ENCODE measurements at regions not wholly inside any gene's neighbourhood (a gene's known extent, or its start where the extent isn't known, plus 50 kb on each side); places are given as distances from the start of the nearest gene placed in this dataset.

GRCh38 chr5:155827949-155828348 is 499.0 kb upstream of the SGCD start:
- H3K4me3 Mint-ChIP-seq: no peak overlapping the region
- H3K9me3 Mint-ChIP-seq: no peaks in the 10 kb centered on the region
- peak overlapping the region; percentile 4 for H3K27ac Mint-ChIP-seq
- no peak for DNase-seq
- no peaks in the 10 kb centered on the region for H3K27me3 Mint-ChIP-seq
- H3K4me1 Mint-ChIP-seq (ENCODE audit: low read depth): peaks cover 4% of the 10 kb centered on the region
- H3K36me3 Mint-ChIP-seq (ENCODE audit: low read depth): no peaks in the 10 kb centered on the region

- Mint-ChIP-seq H3K27me3 (no peaks in the 10 kb centered on the region), H3K27ac (no peak overlapping the region), H3K9me3 (no peaks in the 10 kb centered on the region), H3K4me1 (ENCODE audit: low read depth) (peaks cover 4% of the 10 kb centered on the region), H3K36me3 (ENCODE audit: low read depth) (no peaks in the 10 kb centered on the region), H3K4me3 (no peak overlapping the region)
- no peak for DNase-seq
Measured at GRCh38 chr5:155831491-155831890, 495.5 kb upstream of the SGCD start.

- Mint-ChIP-seq H3K9me3 (no peaks in the 10 kb centered on the region), H3K36me3 (ENCODE audit: low read depth) (no peaks in the 10 kb centered on the region), H3K27ac (no peak overlapping the region), H3K27me3 (no peaks in the 10 kb centered on the region), H3K4me1 (ENCODE audit: low read depth) (peaks cover under 1% of the 10 kb centered on the region), H3K4me3 (no peak overlapping the region)
- no peak for DNase-seq
Measured at GRCh38 chr5:155833287-155833686, 493.7 kb upstream of the SGCD start.

- H3K27me3 Mint-ChIP-seq: no peaks in the 10 kb centered on the region
- no peaks in the 10 kb centered on the region for H3K9me3 Mint-ChIP-seq
- no peaks in the 10 kb centered on the region for H3K4me1 Mint-ChIP-seq (ENCODE audit: low read depth)
- no peaks in the 10 kb centered on the region for H3K36me3 Mint-ChIP-seq (ENCODE audit: low read depth)
- no peak for DNase-seq
- no peak overlapping the region for H3K4me3 Mint-ChIP-seq
- no peak overlapping the region for H3K27ac Mint-ChIP-seq
Measured at GRCh38 chr5:155834271-155834975, 492.5 kb upstream of the SGCD start.

DNA sequence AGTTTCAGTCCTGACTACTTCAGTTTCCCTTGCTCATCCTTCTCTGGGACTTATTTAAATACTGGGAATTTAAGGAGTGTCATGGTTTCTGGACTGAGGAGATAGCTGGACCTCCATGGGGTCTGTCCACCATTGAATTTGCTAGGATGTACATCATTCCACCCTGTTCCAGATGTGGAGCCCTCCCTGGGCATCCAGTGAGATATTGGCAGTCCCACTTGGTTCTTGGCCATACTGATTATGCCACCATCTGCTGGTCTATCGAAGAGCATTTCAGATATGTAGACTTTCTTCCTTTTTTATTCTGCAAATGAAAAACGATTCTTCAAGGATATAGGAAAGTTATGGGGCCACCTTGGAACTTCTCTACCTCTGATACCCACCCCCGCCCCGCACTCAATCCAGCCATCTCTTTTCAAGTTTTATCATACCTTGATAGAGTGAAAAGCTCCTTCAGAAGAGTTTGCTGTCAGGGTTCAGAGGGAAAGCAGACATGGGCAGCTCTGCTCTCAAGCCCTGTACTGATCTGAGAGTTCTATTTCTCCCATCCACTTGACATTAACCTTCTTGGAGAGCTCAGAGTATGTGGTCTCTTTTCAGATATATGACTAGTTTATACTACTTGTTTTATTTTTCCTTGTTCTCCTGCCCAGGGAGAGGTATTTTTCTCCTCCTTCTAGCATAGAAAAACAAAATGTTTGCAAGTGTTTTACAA is 490.7 kb upstream of the SGCD start:
- Mint-ChIP-seq H3K27ac (no peak overlapping the region), H3K9me3 (no peaks in the 10 kb centered on the region), H3K4me3 (no peak overlapping the region), H3K27me3 (no peaks in the 10 kb centered on the region), H3K36me3 (ENCODE audit: low read depth) (no peaks in the 10 kb centered on the region), H3K4me1 (ENCODE audit: low read depth) (no peaks in the 10 kb centered on the region)
- no peak for DNase-seq

DNA sequence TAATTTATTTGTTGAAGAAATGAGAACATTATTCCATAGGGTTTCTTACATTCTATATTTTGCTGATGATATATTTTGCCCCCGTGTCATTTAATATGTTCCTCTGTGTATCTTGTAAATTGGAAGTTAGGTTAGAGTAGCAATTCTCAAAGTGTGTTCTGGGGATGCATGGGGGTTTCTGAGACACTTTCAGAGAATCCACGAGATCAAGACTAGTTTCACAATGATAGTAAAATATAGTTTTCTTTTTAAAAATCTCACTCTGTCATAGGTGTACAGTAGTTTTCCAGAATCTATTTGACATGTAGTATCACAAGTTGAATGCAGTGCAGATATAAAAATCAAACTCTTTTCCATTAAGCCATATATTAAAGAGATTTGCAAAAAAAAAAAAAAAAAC is 488.6 kb upstream of the SGCD start:
- DNase-seq: no peak
- H3K9me3 Mint-ChIP-seq: no peaks in the 10 kb centered on the region
- no peaks in the 10 kb centered on the region for H3K4me1 Mint-ChIP-seq (ENCODE audit: low read depth)
- H3K4me3 Mint-ChIP-seq: no peak overlapping the region
- no peak overlapping the region for H3K27ac Mint-ChIP-seq
- H3K27me3 Mint-ChIP-seq: no peaks in the 10 kb centered on the region
- no peaks in the 10 kb centered on the region for H3K36me3 Mint-ChIP-seq (ENCODE audit: low read depth)

DNA sequence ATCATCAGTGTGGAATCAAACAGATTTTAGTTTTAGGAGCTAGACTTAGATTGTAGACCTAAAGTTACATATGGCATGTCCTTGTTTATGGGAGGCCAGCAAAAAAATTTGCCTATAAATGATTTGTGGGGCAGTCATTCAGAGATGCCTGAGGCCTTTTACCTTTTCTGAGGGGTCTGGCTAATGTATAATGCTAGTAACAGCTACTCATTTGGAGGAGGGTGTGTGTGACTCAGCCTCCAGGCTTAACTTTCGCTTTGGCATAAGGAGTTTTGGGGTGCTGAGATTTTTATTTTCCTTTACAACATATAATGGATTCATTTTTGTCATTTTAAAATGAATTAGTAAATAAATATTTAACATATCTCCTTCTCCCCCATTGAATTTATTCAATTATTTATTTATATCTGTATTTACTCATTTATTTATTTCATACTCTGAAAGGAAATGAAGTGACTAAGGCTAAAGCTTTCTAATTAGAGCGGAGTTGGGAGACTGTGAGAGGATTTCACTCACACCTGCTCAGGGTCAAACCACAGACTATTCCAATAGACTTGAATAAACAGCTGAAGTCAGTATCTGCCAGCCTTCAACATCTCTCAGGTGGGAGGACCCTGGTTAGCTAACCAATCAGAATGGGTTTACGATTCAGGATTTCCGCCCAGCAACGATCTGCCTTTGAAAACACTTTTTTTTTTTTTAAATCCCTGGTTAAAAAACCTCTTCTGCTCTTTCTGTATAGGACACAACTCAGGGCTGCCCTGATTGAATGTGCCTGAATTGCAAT is 487.5 kb upstream of the SGCD start:
- H3K4me3 Mint-ChIP-seq: no peak overlapping the region
- H3K36me3 Mint-ChIP-seq (ENCODE audit: low read depth): no peaks in the 10 kb centered on the region
- no peak for DNase-seq
- no peaks in the 10 kb centered on the region for H3K27me3 Mint-ChIP-seq
- no peaks in the 10 kb centered on the region for H3K9me3 Mint-ChIP-seq
- H3K4me1 Mint-ChIP-seq (ENCODE audit: low read depth): no peaks in the 10 kb centered on the region
- no peak overlapping the region for H3K27ac Mint-ChIP-seq

GRCh38 chr5:155844542-155844941 is 482.4 kb upstream of the SGCD start:
- Mint-ChIP-seq H3K36me3 (ENCODE audit: low read depth) (no peaks in the 10 kb centered on the region), H3K27me3 (peaks cover 2% of the 10 kb centered on the region), H3K4me3 (no peak overlapping the region), H3K4me1 (ENCODE audit: low read depth) (no peaks in the 10 kb centered on the region), H3K9me3 (no peaks in the 10 kb centered on the region), H3K27ac (no peak overlapping the region)
- no peak for DNase-seq

- Mint-ChIP-seq H3K36me3 (ENCODE audit: low read depth) (no peaks in the 10 kb centered on the region), H3K9me3 (no peaks in the 10 kb centered on the region), H3K4me1 (ENCODE audit: low read depth) (no peaks in the 10 kb centered on the region), H3K27me3 (peaks cover 3% of the 10 kb centered on the region), H3K27ac (no peak overlapping the region), H3K4me3 (no peak overlapping the region)
- DNase-seq: no peak
Measured at GRCh38 chr5:155850370-155850769, 476.6 kb upstream of the SGCD start.

DNA sequence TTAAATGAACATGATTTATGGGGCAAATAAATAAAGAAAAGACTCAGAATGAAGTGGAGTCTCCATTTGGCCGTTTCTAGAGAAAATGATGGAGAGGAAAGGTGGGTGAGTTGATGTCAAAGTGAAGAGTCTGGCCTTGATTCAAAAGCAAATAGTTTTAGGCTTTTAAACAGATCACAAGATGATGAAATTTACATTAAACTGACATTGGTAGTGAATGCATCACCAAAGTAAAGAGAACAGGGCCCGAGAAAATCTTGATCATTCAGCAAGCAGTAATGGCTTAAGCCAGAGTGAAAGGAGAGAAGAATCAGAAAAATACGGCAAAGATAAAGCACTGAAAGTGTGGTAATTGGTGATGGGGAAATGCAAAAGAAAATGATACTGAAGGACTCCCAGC is 460.0 kb upstream of the SGCD start:
- H3K27me3 Mint-ChIP-seq: peaks cover 7% of the 10 kb centered on the region
- no peak overlapping the region for H3K27ac Mint-ChIP-seq
- no peak overlapping the region for H3K4me3 Mint-ChIP-seq
- no peaks in the 10 kb centered on the region for H3K4me1 Mint-ChIP-seq (ENCODE audit: low read depth)
- no peaks in the 10 kb centered on the region for H3K9me3 Mint-ChIP-seq
- no peak for DNase-seq
- no peaks in the 10 kb centered on the region for H3K36me3 Mint-ChIP-seq (ENCODE audit: low read depth)

- H3K36me3 Mint-ChIP-seq (ENCODE audit: low read depth): no peaks in the 10 kb centered on the region
- no peak overlapping the region for H3K4me3 Mint-ChIP-seq
- peaks cover 9% of the 10 kb centered on the region for H3K27me3 Mint-ChIP-seq
- no peaks in the 10 kb centered on the region for H3K9me3 Mint-ChIP-seq
- H3K4me1 Mint-ChIP-seq (ENCODE audit: low read depth): no peaks in the 10 kb centered on the region
- H3K27ac Mint-ChIP-seq: no peak overlapping the region
- DNase-seq: no peak
Measured at GRCh38 chr5:155867522-155868088, 459.4 kb upstream of the SGCD start.

DNA sequence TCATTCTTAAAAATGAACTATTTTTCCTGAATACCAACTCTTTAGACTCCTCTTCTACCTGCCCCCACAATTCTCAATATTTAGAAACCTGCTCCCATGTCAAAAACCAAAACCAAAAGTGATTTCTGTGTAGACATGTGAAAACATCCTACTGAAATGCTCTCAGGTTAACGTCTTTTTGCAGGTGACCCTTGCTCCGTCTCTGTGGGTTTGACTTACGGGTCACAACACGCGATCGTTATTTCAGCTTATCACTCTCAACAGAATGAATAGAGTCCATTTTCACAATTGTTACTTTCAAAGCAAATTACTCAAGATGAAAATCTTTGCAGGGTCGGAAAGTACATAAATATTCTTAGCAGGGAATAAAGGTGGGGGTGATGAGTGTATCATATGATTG is 456.3 kb upstream of the SGCD start:
- no peak for DNase-seq
- Mint-ChIP-seq H3K27me3 (peaks cover 11% of the 10 kb centered on the region), H3K36me3 (ENCODE audit: low read depth) (no peaks in the 10 kb centered on the region), H3K4me3 (no peak overlapping the region), H3K4me1 (ENCODE audit: low read depth) (no peaks in the 10 kb centered on the region), H3K27ac (no peak overlapping the region), H3K9me3 (no peaks in the 10 kb centered on the region)

- no peak for DNase-seq
- H3K36me3 Mint-ChIP-seq (ENCODE audit: low read depth): no peaks in the 10 kb centered on the region
- H3K27me3 Mint-ChIP-seq: peaks cover 11% of the 10 kb centered on the region
- H3K9me3 Mint-ChIP-seq: no peaks in the 10 kb centered on the region
- H3K4me3 Mint-ChIP-seq: no peak overlapping the region
- H3K4me1 Mint-ChIP-seq (ENCODE audit: low read depth): no peaks in the 10 kb centered on the region
- H3K27ac Mint-ChIP-seq: no peak overlapping the region
Measured at GRCh38 chr5:155871623-155872022, 455.3 kb upstream of the SGCD start.

GRCh38 chr5:155872629-155873220 is 454.2 kb upstream of the SGCD start:
- Mint-ChIP-seq H3K36me3 (ENCODE audit: low read depth) (no peaks in the 10 kb centered on the region), H3K9me3 (no peaks in the 10 kb centered on the region), H3K4me3 (no peak overlapping the region), H3K27me3 (peaks cover 11% of the 10 kb centered on the region), H3K4me1 (ENCODE audit: low read depth) (no peaks in the 10 kb centered on the region), H3K27ac (no peak overlapping the region)
- DNase-seq: no peak
